ENCODE measurements at regions not wholly inside any gene's neighbourhood (a gene's known extent, or its start where the extent isn't known, plus 50 kb on each side); places are given as distances from the start of the nearest gene placed in this dataset.

GRCh38 chr5:2199697-2200096 lies 317.0 kb upstream of the IRX4 start:
- H3K4me3 ChIP-seq: no peak overlapping the region
- H3K4me1 ChIP-seq (ENCODE audit: insufficient read depth): no peaks in the 10 kb centered on the region
- WGBS, 3 donors: 70 to 81% (median 81%) methylated on average over 14 of the region's 14 CpGs
- intact Hi-C loops (cut with DNase I): loop anchor here in 1 of 4 donors (5.0 kb wide), 1 partner anchor 542 kb away; no protein-coding TSS in a partner anchor
- DNase-seq: no peak
- TF ChIP-seq, protein P1, sequence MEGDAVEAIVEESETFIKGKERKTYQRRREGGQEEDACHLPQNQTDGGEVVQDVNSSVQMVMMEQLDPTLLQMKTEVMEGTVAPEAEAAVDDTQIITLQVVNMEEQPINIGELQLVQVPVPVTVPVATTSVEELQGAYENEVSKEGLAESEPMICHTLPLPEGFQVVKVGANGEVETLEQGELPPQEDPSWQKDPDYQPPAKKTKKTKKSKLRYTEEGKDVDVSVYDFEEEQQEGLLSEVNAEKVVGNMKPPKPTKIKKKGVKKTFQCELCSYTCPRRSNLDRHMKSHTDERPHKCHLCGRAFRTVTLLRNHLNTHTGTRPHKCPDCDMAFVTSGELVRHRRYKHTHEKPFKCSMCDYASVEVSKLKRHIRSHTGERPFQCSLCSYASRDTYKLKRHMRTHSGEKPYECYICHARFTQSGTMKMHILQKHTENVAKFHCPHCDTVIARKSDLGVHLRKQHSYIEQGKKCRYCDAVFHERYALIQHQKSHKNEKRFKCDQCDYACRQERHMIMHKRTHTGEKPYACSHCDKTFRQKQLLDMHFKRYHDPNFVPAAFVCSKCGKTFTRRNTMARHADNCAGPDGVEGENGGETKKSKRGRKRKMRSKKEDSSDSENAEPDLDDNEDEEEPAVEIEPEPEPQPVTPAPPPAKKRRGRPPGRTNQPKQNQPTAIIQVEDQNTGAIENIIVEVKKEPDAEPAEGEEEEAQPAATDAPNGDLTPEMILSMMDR (IDR thresholded peaks at IDR 0.05): no peak
- TF ChIP-seq POLR2A (IDR thresholded peaks at IDR 0.05) (no peak), EP300 (IDR thresholded peaks at IDR 0.05) (no peak)
- no peak overlapping the region for H3K27ac ChIP-seq
- no peaks in the 10 kb centered on the region for H3K9me3 ChIP-seq
- no peaks in the 10 kb centered on the region for H3K27me3 ChIP-seq
- no peaks in the 10 kb centered on the region for H3K36me3 ChIP-seq

- TF ChIP-seq EP300 (IDR thresholded peaks at IDR 0.05): no peak
- TF ChIP-seq POLR2A (IDR thresholded peaks at IDR 0.05): no peak
- TF ChIP-seq, protein P1 (IDR thresholded peaks at IDR 0.05): no peak
- no peaks in the 10 kb centered on the region for H3K4me1 ChIP-seq (ENCODE audit: insufficient read depth)
- no peak overlapping the region for H3K4me3 ChIP-seq
- H3K9me3 ChIP-seq: no peaks in the 10 kb centered on the region
- 44 to 51% (median 51%) methylated on average over 18 of the region's 18 CpGs for WGBS, 3 donors
- DNase-seq: no peak
- H3K27me3 ChIP-seq: no peaks in the 10 kb centered on the region
- intact Hi-C loops (cut with DNase I): no loop called here
- no peak overlapping the region for H3K27ac ChIP-seq
- no peaks in the 10 kb centered on the region for H3K36me3 ChIP-seq
These were observed 314.4 kb upstream of the IRX4 start for GRCh38 chr5:2196989-2197619.

DNA sequence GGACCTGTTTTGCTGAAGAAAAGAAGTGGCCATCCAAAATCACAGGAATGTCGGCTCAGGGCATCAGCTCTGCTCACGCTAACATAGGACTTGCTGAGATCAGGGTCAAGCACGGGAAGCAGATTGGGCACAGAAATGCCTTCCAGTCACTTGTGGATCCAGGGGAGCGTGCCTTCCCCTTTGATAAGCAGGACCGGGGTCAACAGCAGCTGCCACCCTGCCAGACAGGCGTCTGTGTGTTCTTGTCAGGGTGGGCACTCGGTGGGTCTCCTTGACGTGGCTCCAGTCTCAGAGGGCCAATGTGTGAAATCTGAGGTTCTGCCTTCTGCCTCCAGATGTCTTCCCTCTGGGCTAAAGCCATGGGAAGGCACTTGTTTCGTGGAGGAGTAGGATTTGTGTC lies 313.7 kb upstream of the IRX4 start:
- no peaks in the 10 kb centered on the region for H3K9me3 ChIP-seq
- H3K4me1 ChIP-seq (ENCODE audit: insufficient read depth): no peaks in the 10 kb centered on the region
- DNase-seq: no peak
- no peak for TF ChIP-seq POLR2A (IDR thresholded peaks at IDR 0.05)
- TF ChIP-seq, protein P1 (IDR thresholded peaks at IDR 0.05): no peak
- TF ChIP-seq EP300 (IDR thresholded peaks at IDR 0.05): no peak
- H3K27ac ChIP-seq: no peak overlapping the region
- intact Hi-C loops (cut with DNase I): no loop called here
- WGBS, 3 donors: 55 to 63% (median 63%) methylated on average over 9 of the region's 9 CpGs
- H3K36me3 ChIP-seq: no peaks in the 10 kb centered on the region
- no peaks in the 10 kb centered on the region for H3K27me3 ChIP-seq
- H3K4me3 ChIP-seq: no peak overlapping the region

- H3K27ac ChIP-seq: no peak overlapping the region
- no peaks in the 10 kb centered on the region for H3K4me1 ChIP-seq (ENCODE audit: insufficient read depth)
- TF ChIP-seq POLR2A (IDR thresholded peaks at IDR 0.05): no peak
- TF ChIP-seq, protein P1 (IDR thresholded peaks at IDR 0.05): no peak
- no peaks in the 10 kb centered on the region for H3K9me3 ChIP-seq
- intact Hi-C loops (cut with DNase I): no loop called here
- WGBS, 3 donors: 60 to 80% (median 80%) methylated on average over 2 of the region's 2 CpGs
- DNase-seq: no peak
- no peaks in the 10 kb centered on the region for H3K36me3 ChIP-seq
- H3K27me3 ChIP-seq: no peaks in the 10 kb centered on the region
- no peak overlapping the region for H3K4me3 ChIP-seq
These were observed 312.2 kb upstream of the IRX4 start for GRCh38 chr5:2194949-2195348.

Data from ovary (tissue), 7 donors.